HG03066 (cell line): ENCODE measurements at regions not wholly inside any gene's neighbourhood (a gene's known extent, or its start where the extent isn't known, plus 50 kb on each side); places are given as distances from the start of the nearest gene placed in this dataset.
"Not testable (repeated sequence)": the region's sequence is repeated elsewhere in the genome, so short reads cannot be mapped to it uniquely, and the experiment has no call there.

Experiments used
- ATAC-seq: cut with Tn5 transposase; IDR thresholded peaks from one replicate; pipeline ENCODE4 v1.9.1; 2021; ENCODE audit warnings: low read depth; ENCODE audit not compliant: unreplicated experiment

DNA sequence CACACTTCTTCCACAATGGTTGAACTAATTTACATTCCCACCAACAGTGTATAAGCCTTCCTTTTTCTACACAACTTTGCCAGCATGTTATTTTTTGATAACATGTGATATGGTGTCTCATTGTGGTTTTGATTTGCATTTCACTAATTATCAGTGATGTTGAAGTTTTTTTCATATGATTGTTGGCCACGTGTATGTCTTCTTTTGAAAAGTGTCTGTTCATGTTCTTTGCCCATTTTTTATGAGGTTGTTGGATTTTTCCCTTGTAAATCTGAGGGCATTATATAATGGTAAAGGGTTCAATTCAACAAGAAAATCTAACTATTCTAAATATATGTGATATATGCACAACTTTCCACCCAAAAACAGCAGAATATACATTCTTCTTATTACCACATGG is 153.4 kb upstream of the POGK start:
- not testable (repeated sequence) for ATAC-seq

DNA sequence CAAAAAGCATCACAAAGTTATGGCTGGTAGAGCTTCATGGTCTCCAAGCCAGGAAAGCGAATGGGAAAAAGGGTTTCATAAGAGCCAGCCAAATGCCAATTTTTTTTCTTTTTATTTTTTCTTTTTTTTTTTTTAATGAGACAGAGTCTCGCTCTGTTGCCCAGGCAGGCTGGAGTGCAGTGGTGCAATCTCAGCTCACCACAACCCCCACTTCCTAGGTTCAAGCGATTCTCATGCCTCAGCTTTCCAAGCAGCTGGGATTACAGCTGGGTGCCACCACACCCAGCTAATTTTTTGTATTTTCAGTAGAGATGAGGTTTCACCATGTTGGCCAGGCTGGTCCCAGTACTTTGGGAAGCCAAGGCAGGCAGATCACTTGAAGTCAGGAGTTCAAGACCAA is 148.7 kb upstream of the POGK start:
- not testable (repeated sequence) for ATAC-seq

DNA sequence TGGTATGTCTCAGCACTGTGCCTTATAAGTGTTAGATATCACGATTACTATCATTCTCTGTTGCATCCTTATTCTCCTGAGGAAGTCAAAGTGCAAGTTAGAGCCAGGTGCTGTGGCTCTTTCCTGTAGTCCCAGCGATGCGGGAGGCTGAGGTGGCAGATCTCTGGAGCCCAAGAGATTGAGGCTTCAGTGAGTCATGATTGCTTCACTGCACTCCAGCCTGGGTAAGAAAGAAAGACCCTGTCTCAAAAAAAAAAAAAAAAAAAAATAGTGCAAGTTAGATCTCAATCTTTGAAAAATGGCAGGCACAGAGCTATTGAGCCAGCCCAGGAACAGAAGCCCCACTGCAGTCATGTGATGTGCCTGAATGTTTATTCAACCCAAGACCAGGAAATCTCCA is 147.8 kb upstream of the POGK start:
- no peak for ATAC-seq

DNA sequence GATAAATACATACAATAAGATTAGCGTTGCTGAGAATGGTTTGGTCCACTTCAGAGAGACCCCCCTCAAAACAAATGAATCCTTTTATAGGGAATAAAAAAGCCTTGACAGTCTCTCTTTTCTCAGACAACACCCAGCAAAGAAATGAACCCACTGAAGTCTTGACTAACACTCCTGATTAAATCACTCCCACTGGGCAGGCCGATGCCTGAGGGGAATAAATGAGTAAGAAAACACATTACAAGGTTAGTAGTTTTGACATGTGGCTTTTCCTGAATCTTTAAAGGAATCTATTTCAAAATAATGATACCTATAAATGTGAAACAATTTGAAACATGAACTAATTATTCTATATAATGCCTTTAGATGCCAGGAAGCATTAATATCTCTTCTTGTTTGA is 146.9 kb upstream of the POGK start:
- ATAC-seq = no peak

DNA sequence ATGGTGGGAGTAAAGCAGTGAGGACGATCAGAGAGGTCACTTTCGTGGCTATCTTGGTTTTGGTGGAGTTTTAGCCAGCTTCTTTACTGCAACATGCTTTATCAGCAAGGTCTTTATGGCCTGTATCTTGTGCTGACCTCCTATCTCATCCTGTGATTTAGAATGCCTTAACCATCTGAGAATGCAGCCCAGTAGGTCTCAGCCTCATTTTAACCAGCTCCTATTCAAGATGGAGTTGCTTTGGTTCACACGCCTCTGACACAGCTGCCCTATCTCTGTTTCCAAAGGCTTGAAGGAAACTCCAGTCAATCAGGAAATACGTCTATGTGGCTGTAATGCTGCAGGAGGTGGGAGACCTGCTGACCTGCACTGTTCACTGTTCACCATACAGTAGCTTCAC is 146.1 kb upstream of the POGK start:
- ATAC-seq = no peak

DNA sequence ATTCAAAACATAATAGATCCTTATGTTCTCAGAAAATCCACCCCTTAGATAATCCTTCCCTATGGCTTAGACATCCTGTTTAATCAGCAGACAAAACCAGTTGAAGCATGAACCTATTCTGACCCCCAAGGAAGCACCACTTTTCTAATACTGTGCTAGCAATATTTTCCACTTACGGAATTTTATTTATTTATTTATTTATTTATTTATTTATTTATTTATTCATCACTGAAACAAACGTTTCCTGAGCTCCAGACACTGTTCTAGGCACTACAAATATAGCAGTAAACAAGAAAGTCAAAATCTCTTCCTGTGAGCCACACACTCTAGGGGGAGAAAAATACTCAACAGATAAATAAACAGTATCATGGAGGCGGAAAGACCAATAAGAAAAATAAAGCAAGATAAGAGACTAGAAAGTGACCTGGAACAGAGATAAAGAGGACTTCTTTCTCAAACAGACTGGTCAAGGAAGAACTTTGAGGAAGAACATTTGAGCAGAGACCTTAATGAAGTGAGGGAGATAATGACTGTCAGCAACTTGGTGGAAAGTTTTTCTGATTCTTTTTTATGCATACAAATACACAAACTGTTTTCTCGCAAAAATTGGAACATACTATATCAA is 145.5 kb upstream of the POGK start:
- ATAC-seq = no peak

DNA sequence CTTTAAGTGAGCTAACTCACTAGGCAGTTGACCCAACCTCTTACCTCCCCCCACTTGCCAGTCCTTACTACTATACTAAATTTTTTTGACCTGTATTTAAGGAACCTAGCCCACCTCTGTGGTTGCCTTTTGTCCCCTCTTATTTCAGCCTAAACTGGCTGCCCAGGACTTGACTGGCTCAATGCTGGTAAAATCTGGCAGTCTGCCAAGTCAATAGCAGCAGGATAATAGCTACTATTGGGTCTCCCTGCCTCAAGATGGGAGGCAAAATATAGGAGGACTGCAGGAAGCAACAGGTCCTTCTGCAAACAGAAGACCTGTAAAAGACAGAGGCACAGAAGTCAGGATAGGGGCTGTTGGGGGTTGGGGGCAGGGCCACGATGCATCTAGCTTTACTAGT is 144.2 kb upstream of the POGK start:
- ATAC-seq = no peak

DNA sequence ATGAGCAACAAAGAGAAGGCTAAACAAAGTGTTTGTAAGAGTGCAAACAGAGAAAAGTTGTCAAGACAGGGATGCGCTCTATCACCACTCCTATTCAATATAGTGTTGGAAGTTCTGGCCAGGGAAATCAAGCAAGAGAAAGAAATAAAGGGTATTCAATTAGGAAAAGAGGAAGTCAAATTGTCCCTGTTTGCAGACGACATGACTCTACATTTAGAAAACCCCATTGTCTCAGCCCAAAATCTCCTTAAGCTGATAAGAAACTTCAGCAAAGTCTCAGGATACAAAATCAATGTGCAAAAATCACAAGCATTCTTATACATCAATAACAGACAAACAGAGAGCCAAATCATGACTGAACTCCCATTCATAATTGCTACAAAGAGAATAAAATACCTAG is 143.4 kb upstream of the POGK start:
- ATAC-seq = not testable (repeated sequence)

DNA sequence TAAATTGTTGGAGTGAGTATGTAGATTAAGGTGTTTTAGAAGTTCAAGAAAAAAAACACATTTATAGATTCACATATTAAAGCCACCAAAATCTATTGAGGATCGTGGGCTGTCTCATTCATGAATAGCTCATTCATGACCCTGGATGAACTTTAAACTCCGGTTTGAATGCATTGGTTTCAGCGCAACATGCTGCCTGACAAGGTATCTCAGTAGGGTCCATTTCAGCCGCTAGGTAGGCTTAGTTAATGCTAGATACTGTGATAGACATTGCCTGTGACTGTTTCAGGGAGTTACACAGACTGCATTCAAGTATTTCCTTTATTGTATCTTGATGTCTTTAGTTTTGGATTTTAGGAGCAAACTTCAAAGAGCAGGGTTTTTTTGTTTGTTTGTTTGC is 140.5 kb upstream of the POGK start:
- ATAC-seq = no peak

DNA sequence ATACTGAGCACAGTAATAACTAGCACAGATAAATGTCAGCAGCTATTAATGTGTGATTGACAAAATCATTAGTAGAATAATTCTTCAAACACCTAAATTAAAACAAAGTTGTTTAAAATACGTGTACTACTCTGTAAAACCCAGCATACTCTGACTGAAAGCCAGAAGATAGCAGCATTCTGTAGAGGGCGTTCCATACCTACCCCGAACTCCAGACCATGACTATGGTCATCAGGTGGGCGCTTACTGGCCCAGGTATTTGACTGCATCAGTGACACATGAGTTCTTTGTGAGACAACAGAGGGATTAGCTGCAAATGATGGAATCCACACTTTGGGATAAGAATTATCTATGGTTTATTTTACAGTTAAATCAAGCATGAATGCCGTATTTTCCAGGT is 139.7 kb upstream of the POGK start:
- ATAC-seq = no peak

DNA sequence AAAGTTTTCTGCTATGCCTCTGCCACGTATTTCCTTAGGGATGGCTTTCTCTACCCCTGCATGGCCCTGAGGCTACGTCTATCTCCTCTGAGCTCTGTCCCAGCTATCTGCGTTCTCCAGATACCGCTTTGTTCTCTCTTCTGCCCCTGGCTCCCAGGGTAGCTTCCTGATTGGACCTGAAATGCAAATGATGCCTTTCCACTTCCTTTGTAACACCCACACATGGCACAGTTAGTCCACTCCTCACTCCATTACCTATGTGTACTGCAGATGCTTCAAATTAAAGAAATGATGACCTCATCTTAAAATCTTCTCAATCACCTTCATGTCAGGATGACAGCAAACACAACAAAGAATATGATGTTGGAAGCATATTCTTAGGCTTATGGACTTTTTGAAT is 138.6 kb upstream of the POGK start:
- ATAC-seq = no peak

DNA sequence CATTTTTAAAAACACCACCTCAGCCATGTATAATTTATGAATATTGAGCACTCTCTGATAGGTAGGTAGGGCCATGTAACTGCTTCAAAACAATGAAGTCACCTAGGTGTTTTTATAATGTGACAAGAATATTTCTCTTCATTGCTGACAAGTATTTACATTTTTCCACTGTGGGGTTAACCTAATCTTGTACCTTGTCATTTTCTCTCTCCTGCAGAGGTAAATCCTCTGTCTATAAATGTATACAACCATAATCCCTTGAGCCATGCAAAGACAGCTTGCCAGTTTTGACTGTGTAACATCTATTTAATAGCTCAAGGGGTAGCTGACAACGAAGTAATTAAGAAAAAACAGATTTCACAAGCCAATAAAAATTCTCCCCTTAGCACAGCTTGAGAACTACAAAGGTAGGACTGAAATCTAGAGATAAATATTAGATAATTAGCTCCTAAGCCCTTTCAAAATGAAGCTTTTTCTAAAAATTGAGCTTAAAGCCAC is 137.6 kb upstream of the POGK start:
- ATAC-seq = no peak

DNA sequence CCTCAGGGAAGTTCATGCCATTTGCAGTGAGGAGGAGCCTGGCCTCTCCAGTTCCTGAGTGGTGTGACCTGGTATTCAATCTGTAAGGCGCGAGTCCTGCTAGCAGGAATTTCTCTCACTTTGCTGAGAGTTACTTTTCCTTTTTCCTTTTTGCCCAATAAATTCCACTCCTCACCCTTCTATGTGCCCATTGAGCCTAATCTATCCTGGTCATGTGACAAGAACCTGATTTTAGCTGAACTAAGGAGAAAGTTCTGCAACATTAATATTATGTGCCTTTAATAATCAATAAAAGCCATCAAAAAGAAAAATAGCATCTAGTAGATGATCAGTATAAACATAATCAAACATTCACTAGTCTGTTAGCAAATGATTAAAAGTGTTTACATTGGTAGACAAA is 136.1 kb upstream of the POGK start:
- ATAC-seq = no peak

DNA sequence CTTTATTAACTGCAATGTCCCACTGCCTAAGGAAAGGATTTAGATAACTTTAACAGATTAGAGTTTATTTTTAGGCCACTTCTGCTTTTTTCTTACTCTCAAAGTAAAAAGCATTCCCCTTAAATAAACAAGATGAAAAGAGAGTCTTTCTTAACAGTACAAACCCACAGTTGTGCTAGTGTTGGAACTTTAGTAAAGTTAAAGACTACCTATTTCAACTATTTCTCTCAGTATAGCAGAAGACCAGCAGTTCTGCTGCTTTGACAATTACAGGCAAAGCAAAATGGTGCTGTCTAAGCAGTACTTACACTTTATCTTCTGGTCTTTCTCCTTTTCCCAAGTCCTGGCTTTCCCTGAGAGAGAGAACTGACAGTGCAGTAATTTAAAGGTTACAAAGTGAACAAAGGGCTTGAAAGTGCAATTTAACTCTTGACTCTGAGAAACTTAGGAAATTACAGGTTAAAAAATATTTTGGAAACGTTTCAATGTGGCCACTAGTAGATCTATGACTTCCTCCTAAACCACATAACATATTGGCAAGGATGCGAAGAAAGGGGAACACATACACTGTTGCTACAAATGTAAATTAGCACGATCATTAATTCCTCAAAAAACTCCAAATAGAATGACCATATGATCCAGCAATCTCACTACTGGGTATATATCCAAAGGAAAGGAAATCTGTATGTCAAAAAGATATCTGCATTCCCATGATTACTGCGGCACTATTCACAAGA is 135.4 kb upstream of the POGK start:
- ATAC-seq = no peak

DNA sequence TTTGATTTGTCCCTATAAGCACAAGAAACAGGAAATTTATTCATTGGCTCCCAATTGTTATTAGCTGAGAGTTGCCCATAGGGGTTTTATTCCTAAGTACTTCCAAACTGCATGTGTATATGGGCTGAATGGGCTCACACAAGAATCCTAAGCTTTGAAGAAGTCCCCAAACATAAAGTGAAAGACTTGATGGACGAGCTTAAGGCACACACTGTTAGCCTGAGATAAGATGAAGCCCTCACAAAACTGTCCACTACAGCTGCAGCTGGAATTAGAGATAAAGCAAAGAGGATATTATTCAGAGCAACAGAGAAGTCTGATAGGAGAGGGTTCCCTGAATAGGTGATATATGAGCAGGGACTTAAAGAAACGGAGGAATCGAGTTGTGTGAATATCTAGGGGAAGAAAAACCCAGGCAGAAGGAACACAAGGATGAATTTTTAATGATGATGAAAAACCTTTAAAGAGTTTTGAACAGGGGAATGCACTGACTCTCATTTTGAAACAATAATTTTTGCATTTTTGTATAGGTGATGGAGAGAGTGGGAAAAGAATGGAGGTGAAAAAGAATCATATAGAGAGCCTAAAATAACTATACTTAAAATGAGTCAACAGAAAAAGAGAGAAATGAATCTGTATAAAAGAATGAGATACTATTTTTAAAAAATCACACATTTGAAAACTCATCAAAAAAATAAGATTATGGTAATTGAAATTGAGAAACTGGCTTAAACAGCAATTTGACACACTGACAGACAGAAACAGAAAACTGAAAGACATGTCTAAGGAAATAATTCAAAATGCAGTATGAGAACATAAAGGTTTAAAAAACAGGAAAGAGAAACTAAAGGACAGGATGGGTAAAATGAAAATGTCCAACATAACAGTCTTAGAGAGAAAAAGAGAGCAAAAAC is 133.6 kb upstream of the POGK start:
- no peak for ATAC-seq

DNA sequence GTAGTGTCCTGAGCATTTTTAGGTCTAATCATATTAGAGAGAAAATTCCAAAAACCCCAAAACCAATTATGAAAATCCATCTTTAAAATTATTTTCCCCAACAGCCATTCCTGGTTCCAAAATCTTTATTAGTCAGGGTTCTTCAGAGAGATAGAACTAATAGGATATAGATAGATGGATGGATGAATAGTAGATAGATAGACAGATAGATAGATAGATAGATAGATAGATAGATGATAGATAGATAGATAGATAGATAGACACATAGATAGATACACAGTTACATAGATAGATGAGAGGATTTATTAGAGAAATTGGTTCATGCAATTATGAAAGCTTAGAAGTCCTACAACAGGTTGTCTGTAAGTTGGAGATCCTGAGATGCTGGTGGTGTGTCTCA is 122.7 kb upstream of the POGK start:
- no peak for ATAC-seq

DNA sequence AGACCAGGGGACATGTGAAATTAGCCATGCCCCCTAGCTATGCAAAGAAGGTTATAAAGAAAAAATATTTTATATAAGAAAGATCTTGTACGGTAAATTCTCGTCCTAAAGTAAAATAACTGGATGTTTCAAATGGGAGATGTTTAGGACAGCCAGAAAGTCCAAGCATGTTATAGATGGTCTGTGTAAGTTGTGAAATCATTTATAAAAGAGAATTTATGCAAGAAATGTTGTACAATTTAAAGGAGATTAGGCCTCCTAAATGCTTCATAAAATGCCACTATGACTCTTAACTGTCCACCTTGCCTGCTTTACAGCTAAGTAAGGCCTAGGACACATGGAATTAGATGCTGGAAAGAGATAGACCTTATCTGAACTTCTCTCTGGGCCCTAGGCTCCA is 118.1 kb upstream of the POGK start:
- no peak for ATAC-seq

DNA sequence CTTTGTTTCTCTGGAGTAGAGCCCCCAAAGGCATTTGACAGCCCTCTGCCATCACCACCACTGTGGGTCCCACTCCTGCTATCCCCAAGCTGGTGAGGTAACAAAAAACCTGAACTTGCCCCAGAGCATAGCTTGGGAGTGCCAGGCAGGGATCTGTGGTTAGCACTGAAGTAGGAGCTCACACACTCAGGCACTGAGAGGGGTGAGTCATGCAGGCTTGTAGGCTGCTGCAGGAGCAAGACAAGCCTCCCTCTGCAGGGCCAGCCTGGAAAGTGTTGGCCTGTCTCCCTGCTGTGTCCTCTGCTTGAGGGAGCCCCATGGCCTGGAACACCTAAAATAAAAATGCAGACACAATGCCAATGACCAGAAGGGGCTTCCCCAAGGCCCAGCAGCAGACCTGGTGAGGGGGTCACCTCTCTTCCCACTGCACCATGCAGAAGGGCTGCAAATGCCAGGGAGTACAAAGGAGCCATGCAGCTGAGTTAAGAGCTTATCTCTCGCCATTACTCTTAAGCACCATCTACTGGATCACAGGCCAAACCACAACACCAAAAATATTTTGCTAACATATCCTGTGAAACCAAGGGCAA is 108.9 kb upstream of the POGK start:
- ATAC-seq = no peak

DNA sequence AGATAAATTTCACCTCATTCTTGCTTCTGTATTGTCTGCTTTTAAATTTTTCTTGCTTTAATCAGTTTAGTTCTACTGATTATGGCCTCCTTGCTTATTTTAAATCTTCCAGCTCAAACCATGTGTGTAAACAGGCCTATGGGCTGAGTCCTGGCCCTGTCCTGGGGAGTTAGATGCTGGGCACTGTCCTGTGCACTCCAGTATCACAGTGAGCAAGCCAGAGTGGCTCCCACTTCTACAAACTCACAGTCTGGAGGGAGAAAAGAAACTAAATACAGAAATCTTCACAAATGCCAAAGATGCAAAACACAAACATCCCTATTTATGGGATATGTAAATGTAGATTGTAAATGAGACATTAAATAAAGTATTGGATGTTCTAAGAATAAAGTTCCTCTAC is 101.1 kb upstream of the POGK start:
- no peak for ATAC-seq

DNA sequence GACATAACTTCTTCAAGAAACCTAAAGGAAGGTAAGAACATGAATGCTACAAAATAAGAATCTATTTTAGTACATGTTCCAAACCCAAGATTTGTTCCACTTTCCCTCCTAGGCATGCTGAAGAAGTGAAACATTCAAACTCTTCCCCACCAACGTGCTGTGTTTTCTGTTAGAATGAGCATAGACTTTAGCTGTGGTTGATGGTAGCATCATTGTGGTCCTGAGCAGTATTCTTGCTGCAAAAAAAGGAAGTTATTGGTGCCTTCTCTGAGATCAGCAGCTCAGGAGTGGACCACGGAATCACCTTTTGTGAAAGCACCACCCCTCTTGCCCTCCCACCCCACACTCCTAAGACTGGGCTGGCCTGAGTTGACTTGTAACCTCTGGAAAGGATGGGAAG is 100.4 kb upstream of the POGK start:
- no peak for ATAC-seq

DNA sequence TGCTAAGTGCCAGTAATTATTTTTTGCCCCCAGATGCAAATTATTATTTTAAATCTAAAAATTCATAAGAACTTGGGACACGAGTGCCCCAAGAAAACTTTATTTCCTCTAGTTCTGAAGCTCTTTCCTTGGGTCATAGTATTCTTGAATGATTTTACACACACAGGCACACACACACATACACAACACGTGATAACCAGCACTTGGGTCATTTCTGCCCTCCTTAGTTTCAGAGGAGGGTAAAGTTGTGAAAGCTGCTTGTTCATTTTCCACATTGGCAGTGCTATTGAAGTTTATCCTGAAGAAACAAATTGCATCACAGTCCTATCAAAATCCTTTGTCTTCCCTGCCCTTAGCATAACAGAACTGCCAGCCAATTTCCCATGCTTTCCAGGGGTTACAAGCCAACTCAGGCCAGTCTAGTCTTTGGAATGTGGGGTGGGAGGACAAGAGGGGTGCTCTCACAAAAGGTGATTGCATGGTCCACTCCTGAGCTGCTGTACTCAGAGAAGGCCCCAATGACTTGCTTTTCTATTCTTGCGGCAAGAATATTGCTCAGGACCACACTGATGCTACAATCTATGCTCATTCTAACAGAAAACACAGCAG is 98.5 kb upstream of the POGK start:
- no peak for ATAC-seq
